ENCODE measurements at regions not wholly inside any gene's neighbourhood (a gene's known extent, or its start where the extent isn't known, plus 50 kb on each side); places are given as distances from the start of the nearest gene placed in this dataset.

GRCh38 chr3:163561151-163561550, 1517.1 kb downstream of the SI start:
- no peak for TF ChIP-seq POLR2A (IDR thresholded peaks at IDR 0.05)
- TF ChIP-seq CTCF (IDR thresholded peaks at IDR 0.05 in 4 of 5, conservative IDR thresholded peaks at IDR 0.05 in 1 of 5): no peak

All from gastrocnemius medialis (tissue), 4 donors.